Left lung (tissue), 4 donors: ENCODE measurements at regions not wholly inside any gene's neighbourhood (a gene's known extent, or its start where the extent isn't known, plus 50 kb on each side); places are given as distances from the start of the nearest gene placed in this dataset.

ENCODE experiments used
- ATAC-seq: fragments of 200-7000 bp; cut with Tn5 transposase; one replicate; pipeline ENCODE4 v1.9.1; 2020; ENCODE audit warnings: moderate library complexity
- DNase-seq, 4 donors: peaks; one replicate each; pipeline ENCODE4 v3.0.0-alpha.2; 2013 to 2020
- H3K27ac ChIP-seq, 2 donors: fragments of 200-600 bp; sonication (generic) in 1 of 2; one replicate each; pipeline versions ENCODE4 v1.5.0 to v1.8.0; 2020 to 2021
- H3K27me3 ChIP-seq, 2 donors: fragments of 200-600 bp; sonication (generic) in 1 of 2; one replicate each; pipeline versions ENCODE4 v1.5.0 to v1.8.0; 2020 to 2021
- H3K36me3 ChIP-seq, 2 donors: fragments of 200-600 bp; sonication (generic) in 1 of 2; one replicate each; pipeline versions ENCODE4 v1.5.0 to v1.8.0; 2020 to 2021
- H3K4me1 ChIP-seq, 2 donors: fragments of 200-600 bp; one replicate each; pipeline ENCODE4 v1.8.0; 2021
- H3K4me3 ChIP-seq, 2 donors: fragments of 200-600 bp; sonication (generic) in 1 of 2; one replicate each; pipeline versions ENCODE4 v1.5.0 to v1.8.0; 2020 to 2021; ENCODE audit warnings: mild to moderate bottlenecking in 1 of 2
- H3K9me3 ChIP-seq, 2 donors: fragments of 200-600 bp; sonication (generic) in 1 of 2; one replicate each; pipeline versions ENCODE4 v1.5.0 to v1.8.0; 2020 to 2021
- CTCF ChIP-seq, 2 donors: fragments of 200-600 bp; sonication (generic) in 1 of 2; IDR thresholded peaks; one replicate each; pipeline versions ENCODE4 v1.5.0 to v1.8.0; 2021; ENCODE audit warnings: antibody characterized with exemption in 2 of 2
- intact Hi-C, 2 donors: fragments of 100-400 bp; cut with DNase I; formaldehyde crosslinking; loops; one replicate each; pipeline versions ENCODE4 v1.11.2 to v1.14.2; 2022
- donor health status: DM: no; HTN: yes; CAD: no.
- donor health status: DM: no; HTN: no; CAD: no.

GRCh38 chr5:157914151-157914788 lies 55.3 kb upstream of the CLINT1 start:
- ATAC-seq, result no peak
- H3K27me3 ChIP-seq, result no peaks in the 10 kb centered on the region
- no peak overlapping the region for H3K4me3 ChIP-seq
- DNase-seq, result no peak
- no peaks in the 10 kb centered on the region for H3K36me3 ChIP-seq
- no peaks in the 10 kb centered on the region for H3K9me3 ChIP-seq
- no peak overlapping the region for H3K27ac ChIP-seq
- intact Hi-C loops, result no loop called here
- H3K4me1 ChIP-seq, result peaks cover 20 to 28% of the 10 kb centered on the region in 2 donors
- no peak for TF ChIP-seq CTCF (IDR thresholded peaks at IDR 0.05)

- H3K36me3 ChIP-seq, result no peaks in the 10 kb centered on the region
- H3K27me3 ChIP-seq, result no peaks in the 10 kb centered on the region
- intact Hi-C loops, result no loop called here
- H3K4me3 ChIP-seq, result no peak overlapping the region
- peak overlapping the region; percentile 1 to 20 for H3K27ac ChIP-seq
- DNase-seq, result no peak
- H3K9me3 ChIP-seq, result no peaks in the 10 kb centered on the region
- TF ChIP-seq CTCF (IDR thresholded peaks at IDR 0.05), result no peak
- H3K4me1 ChIP-seq, result peaks cover 13 to 23% of the 10 kb centered on the region in 2 donors
- no peak for ATAC-seq
Observed at GRCh38 chr5:157913575-157913974, 54.6 kb upstream of the CLINT1 start.

GRCh38 chr5:157912621-157913325 lies 53.8 kb upstream of the CLINT1 start:
- no peaks in the 10 kb centered on the region for H3K9me3 ChIP-seq
- intact Hi-C loops, result no loop called here
- H3K4me3 ChIP-seq, result no peak overlapping the region
- no peaks in the 10 kb centered on the region for H3K36me3 ChIP-seq
- no peak for TF ChIP-seq CTCF (IDR thresholded peaks at IDR 0.05)
- peak overlapping the region; percentile 1 to 20 for H3K27ac ChIP-seq
- peaks cover 5 to 15% of the 10 kb centered on the region in 2 donors for H3K4me1 ChIP-seq
- DNase-seq, result peak in 2 of 4 donors; percentile 65 to 90
- H3K27me3 ChIP-seq, result no peaks in the 10 kb centered on the region
- peak; percentile 73 for ATAC-seq

GRCh38 chr5:157911568-157911967 lies 52.6 kb upstream of the CLINT1 start:
- Histone ChIP-seq H3K9me3 (no peaks in the 10 kb centered on the region), H3K4me1 (peaks cover 0 to 7% of the 10 kb centered on the region in 2 donors), H3K27ac (no peak overlapping the region), H3K36me3 (no peaks in the 10 kb centered on the region), H3K4me3 (no peak overlapping the region), H3K27me3 (no peaks in the 10 kb centered on the region)
- DNase-seq (no peak), ATAC-seq (no peak)
- intact Hi-C loops, result no loop called here
- TF ChIP-seq CTCF (IDR thresholded peaks at IDR 0.05), result no peak
